Umbilical cord (tissue), 1 donor: ENCODE measurements at regions not wholly inside any gene's neighbourhood (a gene's known extent, or its start where the extent isn't known, plus 50 kb on each side); places are given as distances from the start of the nearest gene placed in this dataset.
"Not testable (repeated sequence)": the region's sequence is repeated elsewhere in the genome, so short reads cannot be mapped to it uniquely, and the experiment has no call there.

Source experiments
- DNase-seq: peaks from one replicate; pipeline ENCODE4 v3.0.0-alpha.2; 2015; ENCODE audit warnings: low spot score

GRCh38 chr7:12827920-12828319 lies 140.5 kb downstream of the ARL4A start:
- DNase-seq = no peak

- peak; percentile 24 for DNase-seq
These were observed 143.6 kb downstream of the ARL4A start for GRCh38 chr7:12831024-12831423.

- DNase-seq = no peak
These were observed 146.4 kb downstream of the ARL4A start for GRCh38 chr7:12833829-12834228.

GRCh38 chr7:12834782-12835181 lies 147.3 kb downstream of the ARL4A start:
- no peak for DNase-seq

GRCh38 chr7:12839508-12840153 lies 152.2 kb downstream of the ARL4A start:
- no peak for DNase-seq

GRCh38 chr7:12844732-12845131 lies 157.3 kb downstream of the ARL4A start:
- DNase-seq = not testable (repeated sequence)

GRCh38 chr7:12847001-12847400 lies 159.6 kb downstream of the ARL4A start:
- no peak for DNase-seq

- peak; percentile 52 for DNase-seq
These were observed 163.7 kb downstream of the ARL4A start for GRCh38 chr7:12851142-12851541.

- DNase-seq = no peak
These were observed 164.4 kb downstream of the ARL4A start for GRCh38 chr7:12851841-12852240.

- DNase-seq = no peak
These were observed 167.6 kb downstream of the ARL4A start for GRCh38 chr7:12855036-12855435.

- DNase-seq = no peak
These were observed 172.3 kb downstream of the ARL4A start for GRCh38 chr7:12859761-12860160.

- DNase-seq = peak; percentile 45
These were observed 173.6 kb downstream of the ARL4A start for GRCh38 chr7:12861070-12861469.

GRCh38 chr7:12862146-12862545 lies 174.7 kb downstream of the ARL4A start:
- no peak for DNase-seq

GRCh38 chr7:12864470-12865046 lies 177.1 kb downstream of the ARL4A start:
- no peak for DNase-seq

- no peak for DNase-seq
These were observed 178.2 kb downstream of the ARL4A start for GRCh38 chr7:12865593-12865992.

GRCh38 chr7:12866207-12866606 lies 178.8 kb downstream of the ARL4A start:
- no peak for DNase-seq

- DNase-seq = no peak
These were observed 180.6 kb downstream of the ARL4A start for GRCh38 chr7:12868027-12868426.

- DNase-seq = no peak
These were observed 182.8 kb downstream of the ARL4A start for GRCh38 chr7:12870219-12870618.

- DNase-seq = no peak
These were observed 185.1 kb downstream of the ARL4A start for GRCh38 chr7:12872487-12872886.

GRCh38 chr7:12873571-12873970 lies 186.1 kb downstream of the ARL4A start:
- DNase-seq = no peak

GRCh38 chr7:12879139-12879538 lies 191.7 kb downstream of the ARL4A start:
- no peak for DNase-seq

GRCh38 chr7:12881712-12882111 lies 194.3 kb downstream of the ARL4A start:
- DNase-seq = no peak

- DNase-seq = no peak
These were observed 195.3 kb downstream of the ARL4A start for GRCh38 chr7:12882710-12883109.

- no peak for DNase-seq
These were observed 196.6 kb downstream of the ARL4A start for GRCh38 chr7:12884033-12884432.
